ENCODE measurements at regions not wholly inside any gene's neighbourhood (a gene's known extent, or its start where the extent isn't known, plus 50 kb on each side); places are given as distances from the start of the nearest gene placed in this dataset.

- H3K4me1 ChIP-seq (ENCODE audit: insufficient read depth, low read length, poor library complexity, severe bottlenecking): no peaks in the 10 kb centered on the region
- H3K27ac ChIP-seq (ENCODE audit: low read depth, low read length, poor library complexity, severe bottlenecking): no peak overlapping the region
- no peak overlapping the region for H3K4me3 ChIP-seq (ENCODE audit: low read depth, low read length, poor library complexity, severe bottlenecking)
- TF ChIP-seq CTCF (conservative IDR thresholded peaks at IDR 0.05; ENCODE audit: low read depth, low read length): no peak
- no peak for TF ChIP-seq EZH2 (IDR thresholded peaks at IDR 0.05; ENCODE audit: borderline replicate concordance, low read depth, low read length, poor library complexity, severe bottlenecking)
- no peaks in the 10 kb centered on the region for H3K9me3 ChIP-seq (ENCODE audit: low read depth, low read length, poor library complexity, severe bottlenecking)
- intact Hi-C loops (cut with micrococcal nuclease; ENCODE audit: unreplicated experiment): no loop called here
- ChIA-PET CTCF (no interaction called here), POLR2A (ENCODE audit: low non-redundant PET) (no interaction called here)
- no TSS peak for BruUV-seq (replicated peaks)
- H3K27me3 ChIP-seq (replicated peaks; ENCODE audit: insufficient read depth, low read depth, low read length, poor library complexity): no peaks in the 10 kb centered on the region
- DNase-seq (ENCODE audit: low spot score): no peak
- no peaks in the 10 kb centered on the region for H3K36me3 ChIP-seq (ENCODE audit: insufficient read depth, low read length, poor library complexity, severe bottlenecking)
Measured at GRCh38 chr20:52402950-52403349, 211.4 kb upstream of the ZFP64 start.

GRCh38 chr20:52402514-52402913 lies 210.9 kb upstream of the ZFP64 start:
- Histone ChIP-seq H3K36me3 (ENCODE audit: insufficient read depth, low read length, poor library complexity, severe bottlenecking) (no peaks in the 10 kb centered on the region), H3K4me1 (ENCODE audit: insufficient read depth, low read length, poor library complexity, severe bottlenecking) (no peaks in the 10 kb centered on the region), H3K27me3 (replicated peaks; ENCODE audit: insufficient read depth, low read depth, low read length, poor library complexity) (no peaks in the 10 kb centered on the region), H3K27ac (ENCODE audit: low read depth, low read length, poor library complexity, severe bottlenecking) (no peak overlapping the region), H3K4me3 (ENCODE audit: low read depth, low read length, poor library complexity, severe bottlenecking) (no peak overlapping the region), H3K9me3 (ENCODE audit: low read depth, low read length, poor library complexity, severe bottlenecking) (no peaks in the 10 kb centered on the region)
- ChIA-PET POLR2A (ENCODE audit: low non-redundant PET) (no interaction called here), CTCF (no interaction called here)
- TF ChIP-seq EZH2 (IDR thresholded peaks at IDR 0.05; ENCODE audit: borderline replicate concordance, low read depth, low read length, poor library complexity, severe bottlenecking) (no peak), CTCF (conservative IDR thresholded peaks at IDR 0.05; ENCODE audit: low read depth, low read length) (no peak)
- no TSS peak for BruUV-seq (replicated peaks)
- intact Hi-C loops (cut with micrococcal nuclease; ENCODE audit: unreplicated experiment): no loop called here
- DNase-seq (ENCODE audit: low spot score): no peak

- Histone ChIP-seq H3K9me3 (ENCODE audit: low read depth, low read length, poor library complexity, severe bottlenecking) (no peaks in the 10 kb centered on the region), H3K4me3 (ENCODE audit: low read depth, low read length, poor library complexity, severe bottlenecking) (no peak overlapping the region), H3K36me3 (ENCODE audit: insufficient read depth, low read length, poor library complexity, severe bottlenecking) (no peaks in the 10 kb centered on the region), H3K27me3 (replicated peaks; ENCODE audit: insufficient read depth, low read depth, low read length, poor library complexity) (peaks cover 3% of the 10 kb centered on the region), H3K27ac (ENCODE audit: low read depth, low read length, poor library complexity, severe bottlenecking) (no peak overlapping the region), H3K4me1 (ENCODE audit: insufficient read depth, low read length, poor library complexity, severe bottlenecking) (no peaks in the 10 kb centered on the region)
- no peak for DNase-seq (ENCODE audit: low spot score)
- intact Hi-C loops (cut with micrococcal nuclease; ENCODE audit: unreplicated experiment): no loop called here
- TF ChIP-seq EZH2 (IDR thresholded peaks at IDR 0.05; ENCODE audit: borderline replicate concordance, low read depth, low read length, poor library complexity, severe bottlenecking): no peak
- TF ChIP-seq CTCF (conservative IDR thresholded peaks at IDR 0.05; ENCODE audit: low read depth, low read length): no peak
- no TSS peak for BruUV-seq (replicated peaks)
- ChIA-PET POLR2A (ENCODE audit: low non-redundant PET) (no interaction called here), CTCF (no interaction called here)
Measured at GRCh38 chr20:52401431-52401830, 209.9 kb upstream of the ZFP64 start.
